ENCODE measurements at regions not wholly inside any gene's neighbourhood (a gene's known extent, or its start where the extent isn't known, plus 50 kb on each side); places are given as distances from the start of the nearest gene placed in this dataset.

DNA sequence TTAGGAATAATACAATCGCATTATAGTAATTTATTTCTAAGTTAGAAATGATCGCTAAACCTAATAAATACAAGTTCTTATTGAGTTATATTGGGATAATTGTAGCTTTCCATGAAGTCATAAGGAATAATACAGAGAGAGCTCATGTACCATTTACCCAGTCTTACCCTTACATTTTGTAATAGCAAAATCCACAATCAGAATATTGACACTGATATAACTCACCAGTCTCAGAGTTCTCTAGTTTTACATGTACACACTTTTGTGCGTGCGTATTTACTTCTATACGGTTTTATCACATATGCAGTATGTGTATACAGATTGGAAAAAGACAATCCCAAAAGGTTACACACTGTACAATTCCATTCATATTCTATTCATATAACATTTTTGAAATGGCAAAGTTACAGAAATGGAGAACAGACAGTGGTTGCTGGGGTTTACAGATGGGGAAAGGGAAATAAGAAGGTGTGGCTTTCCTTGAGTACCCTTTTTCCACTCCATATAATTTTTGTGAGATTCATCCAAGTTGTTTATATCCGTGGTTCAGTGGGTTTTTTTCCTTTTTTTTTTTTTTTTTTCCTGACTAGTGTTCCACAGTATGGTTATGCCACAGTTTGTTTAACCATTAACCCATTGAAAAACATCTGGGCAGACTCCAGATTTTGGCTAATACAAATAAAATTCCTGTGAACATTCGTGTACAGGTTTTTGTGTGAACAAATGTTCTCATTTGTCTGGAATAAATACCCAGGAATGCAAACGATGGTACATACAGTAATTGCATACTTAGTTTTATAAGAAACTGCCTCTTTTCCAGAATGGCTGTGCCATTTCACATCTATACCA lies 117.2 kb downstream of the HNMT start:
- TF ChIP-seq, protein P1, sequence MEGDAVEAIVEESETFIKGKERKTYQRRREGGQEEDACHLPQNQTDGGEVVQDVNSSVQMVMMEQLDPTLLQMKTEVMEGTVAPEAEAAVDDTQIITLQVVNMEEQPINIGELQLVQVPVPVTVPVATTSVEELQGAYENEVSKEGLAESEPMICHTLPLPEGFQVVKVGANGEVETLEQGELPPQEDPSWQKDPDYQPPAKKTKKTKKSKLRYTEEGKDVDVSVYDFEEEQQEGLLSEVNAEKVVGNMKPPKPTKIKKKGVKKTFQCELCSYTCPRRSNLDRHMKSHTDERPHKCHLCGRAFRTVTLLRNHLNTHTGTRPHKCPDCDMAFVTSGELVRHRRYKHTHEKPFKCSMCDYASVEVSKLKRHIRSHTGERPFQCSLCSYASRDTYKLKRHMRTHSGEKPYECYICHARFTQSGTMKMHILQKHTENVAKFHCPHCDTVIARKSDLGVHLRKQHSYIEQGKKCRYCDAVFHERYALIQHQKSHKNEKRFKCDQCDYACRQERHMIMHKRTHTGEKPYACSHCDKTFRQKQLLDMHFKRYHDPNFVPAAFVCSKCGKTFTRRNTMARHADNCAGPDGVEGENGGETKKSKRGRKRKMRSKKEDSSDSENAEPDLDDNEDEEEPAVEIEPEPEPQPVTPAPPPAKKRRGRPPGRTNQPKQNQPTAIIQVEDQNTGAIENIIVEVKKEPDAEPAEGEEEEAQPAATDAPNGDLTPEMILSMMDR (IDR thresholded peaks at IDR 0.05; ENCODE audit: extremely low read depth in 1 of 2, insufficient read depth in 1 of 2, low read depth in 1 of 2, low read length in 2 of 2), result no peak
- TF ChIP-seq POLR2A (IDR thresholded peaks at IDR 0.05; ENCODE audit: low read depth, low read length) (no peak), JUN (IDR thresholded peaks at IDR 0.05; ENCODE audit: borderline replicate concordance, insufficient read depth, insufficient read length, low read depth) (no peak), EZH2 (IDR thresholded peaks at IDR 0.05; ENCODE audit: borderline replicate concordance, low read depth, low read length, severe bottlenecking) (no peak), POLR2AphosphoS5 (IDR thresholded peaks at IDR 0.05; ENCODE audit: insufficient read depth, low read depth, low read length) (no peak), GATA2 (IDR thresholded peaks at IDR 0.05; ENCODE audit: insufficient read depth, insufficient read length, low read depth, low read length) (no peak)
- TF ChIP-seq, protein P2, sequence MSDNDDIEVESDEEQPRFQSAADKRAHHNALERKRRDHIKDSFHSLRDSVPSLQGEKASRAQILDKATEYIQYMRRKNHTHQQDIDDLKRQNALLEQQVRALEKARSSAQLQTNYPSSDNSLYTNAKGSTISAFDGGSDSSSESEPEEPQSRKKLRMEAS (IDR thresholded peaks at IDR 0.05; ENCODE audit: insufficient read depth, insufficient read length), result no peak

Measured in endothelial cell of umbilical vein (primary cell).